ENCODE measurements at regions not wholly inside any gene's neighbourhood (a gene's known extent, or its start where the extent isn't known, plus 50 kb on each side); places are given as distances from the start of the nearest gene placed in this dataset.

- Histone ChIP-seq H3K9me3 (peaks cover 0 to 6% (median 0%) of the 10 kb centered on the region in 3 donors), H3K36me3 (no peaks in the 10 kb centered on the region), H3K4me1 (no peaks in the 10 kb centered on the region), H3K27ac (no peak overlapping the region), H3K27me3 (no peaks in the 10 kb centered on the region), H3K4me3 (no peak overlapping the region)
- TF ChIP-seq CTCF (IDR thresholded peaks at IDR 0.05), result no peak
- intact Hi-C loops (cut with DNase I; ENCODE audit: low total_unique reads), result no loop called here
- no peak for DNase-seq
Measured at GRCh38 chr2:183798535-183798934, 674.3 kb downstream of the NUP35 start.

GRCh38 chr2:183799761-183800160 is 675.5 kb downstream of the NUP35 start:
- no peak overlapping the region for H3K27ac ChIP-seq
- no peaks in the 10 kb centered on the region for H3K36me3 ChIP-seq
- no peak for DNase-seq
- H3K4me3 ChIP-seq, result no peak overlapping the region
- no peaks in the 10 kb centered on the region for H3K4me1 ChIP-seq
- peaks cover 0 to 8% (median 0%) of the 10 kb centered on the region in 3 donors for H3K9me3 ChIP-seq
- H3K27me3 ChIP-seq, result no peaks in the 10 kb centered on the region
- TF ChIP-seq CTCF (IDR thresholded peaks at IDR 0.05), result no peak
- intact Hi-C loops (cut with DNase I; ENCODE audit: low total_unique reads), result no loop called here

GRCh38 chr2:183803596-183803995 is 679.4 kb downstream of the NUP35 start:
- H3K4me3 ChIP-seq, result no peak overlapping the region
- no peak overlapping the region for H3K27ac ChIP-seq
- no peak for DNase-seq
- H3K9me3 ChIP-seq, result peaks cover 0 to 8% (median 0%) of the 10 kb centered on the region in 3 donors
- intact Hi-C loops (cut with DNase I; ENCODE audit: low total_unique reads), result no loop called here
- H3K36me3 ChIP-seq, result no peaks in the 10 kb centered on the region
- no peaks in the 10 kb centered on the region for H3K4me1 ChIP-seq
- H3K27me3 ChIP-seq, result no peaks in the 10 kb centered on the region
- no peak for TF ChIP-seq CTCF (IDR thresholded peaks at IDR 0.05)

GRCh38 chr2:183807870-183808269 is 683.6 kb downstream of the NUP35 start:
- intact Hi-C loops (cut with DNase I; ENCODE audit: low total_unique reads), result no loop called here
- Histone ChIP-seq H3K4me1 (no peaks in the 10 kb centered on the region), H3K4me3 (no peak overlapping the region), H3K36me3 (no peaks in the 10 kb centered on the region), H3K9me3 (peaks cover 0 to 4% (median 0%) of the 10 kb centered on the region in 3 donors), H3K27me3 (no peaks in the 10 kb centered on the region), H3K27ac (no peak overlapping the region)
- DNase-seq, result no peak
- no peak for TF ChIP-seq CTCF (IDR thresholded peaks at IDR 0.05)

- no peak overlapping the region for H3K27ac ChIP-seq
- no peak for DNase-seq
- intact Hi-C loops (cut with DNase I; ENCODE audit: low total_unique reads), result no loop called here
- no peaks in the 10 kb centered on the region for H3K4me1 ChIP-seq
- H3K36me3 ChIP-seq, result no peaks in the 10 kb centered on the region
- TF ChIP-seq CTCF (IDR thresholded peaks at IDR 0.05), result no peak
- no peaks in the 10 kb centered on the region for H3K9me3 ChIP-seq
- H3K4me3 ChIP-seq, result no peak overlapping the region
- no peaks in the 10 kb centered on the region for H3K27me3 ChIP-seq
Measured at GRCh38 chr2:183809404-183809803, 685.2 kb downstream of the NUP35 start.

GRCh38 chr2:183811281-183811680 is 687.0 kb downstream of the NUP35 start:
- H3K27ac ChIP-seq, result no peak overlapping the region
- H3K27me3 ChIP-seq, result no peaks in the 10 kb centered on the region
- intact Hi-C loops (cut with DNase I; ENCODE audit: low total_unique reads), result no loop called here
- no peak overlapping the region for H3K4me3 ChIP-seq
- H3K36me3 ChIP-seq, result no peaks in the 10 kb centered on the region
- no peaks in the 10 kb centered on the region for H3K4me1 ChIP-seq
- no peaks in the 10 kb centered on the region for H3K9me3 ChIP-seq
- no peak for DNase-seq
- TF ChIP-seq CTCF (IDR thresholded peaks at IDR 0.05), result no peak

All from tibial artery (tissue), 4 donors.